ENCODE measurements at regions not wholly inside any gene's neighbourhood (a gene's known extent, or its start where the extent isn't known, plus 50 kb on each side); places are given as distances from the start of the nearest gene placed in this dataset.

DNA sequence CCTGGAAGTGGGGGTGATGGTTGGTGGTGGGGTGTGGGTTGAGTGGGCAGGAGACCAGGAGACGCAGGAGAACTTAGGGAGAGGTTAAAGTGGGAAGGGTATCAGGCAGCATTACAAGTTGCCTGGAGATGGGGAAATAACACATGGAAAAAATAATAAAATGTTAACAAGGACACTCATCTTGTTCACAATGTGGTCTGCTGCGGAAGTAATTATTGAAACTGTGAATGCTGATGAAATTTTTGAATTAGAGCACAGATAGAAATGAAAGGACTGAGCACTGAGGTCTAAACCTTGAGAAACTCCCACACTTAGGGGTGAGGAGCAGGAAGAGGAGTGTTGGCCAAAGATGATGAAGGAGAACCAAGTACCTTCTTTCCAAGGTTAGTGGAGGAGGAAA lies 346.0 kb upstream of the PLET1 start:
- peaks cover 0 to 5% (median 0%) of the 10 kb centered on the region in 4 donors for H3K27me3 ChIP-seq (ENCODE audit: control insufficient read depth in 4 of 4, insufficient read depth in 4 of 4, low read length in 3 of 4)
- no peak for TF ChIP-seq FOXA1 (IDR thresholded peaks at IDR 0.05)
- TF ChIP-seq, protein P1, sequence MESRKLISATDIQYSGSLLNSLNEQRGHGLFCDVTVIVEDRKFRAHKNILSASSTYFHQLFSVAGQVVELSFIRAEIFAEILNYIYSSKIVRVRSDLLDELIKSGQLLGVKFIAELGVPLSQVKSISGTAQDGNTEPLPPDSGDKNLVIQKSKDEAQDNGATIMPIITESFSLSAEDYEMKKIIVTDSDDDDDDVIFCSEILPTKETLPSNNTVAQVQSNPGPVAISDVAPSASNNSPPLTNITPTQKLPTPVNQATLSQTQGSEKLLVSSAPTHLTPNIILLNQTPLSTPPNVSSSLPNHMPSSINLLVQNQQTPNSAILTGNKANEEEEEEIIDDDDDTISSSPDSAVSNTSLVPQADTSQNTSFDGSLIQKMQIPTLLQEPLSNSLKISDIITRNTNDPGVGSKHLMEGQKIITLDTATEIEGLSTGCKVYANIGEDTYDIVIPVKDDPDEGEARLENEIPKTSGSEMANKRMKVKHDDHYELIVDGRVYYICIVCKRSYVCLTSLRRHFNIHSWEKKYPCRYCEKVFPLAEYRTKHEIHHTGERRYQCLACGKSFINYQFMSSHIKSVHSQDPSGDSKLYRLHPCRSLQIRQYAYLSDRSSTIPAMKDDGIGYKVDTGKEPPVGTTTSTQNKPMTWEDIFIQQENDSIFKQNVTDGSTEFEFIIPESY (IDR thresholded peaks at IDR 0.05) = no peak
- TF ChIP-seq EGR1 (IDR thresholded peaks at IDR 0.05; ENCODE audit: low read depth in 2 of 2) = no peak
- TF ChIP-seq HNF4G (IDR thresholded peaks at IDR 0.05) = no peak
- TF ChIP-seq, protein P2, sequence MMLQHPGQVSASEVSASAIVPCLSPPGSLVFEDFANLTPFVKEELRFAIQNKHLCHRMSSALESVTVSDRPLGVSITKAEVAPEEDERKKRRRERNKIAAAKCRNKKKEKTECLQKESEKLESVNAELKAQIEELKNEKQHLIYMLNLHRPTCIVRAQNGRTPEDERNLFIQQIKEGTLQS (IDR thresholded peaks at IDR 0.05) = no peak
- TF ChIP-seq GABPA (IDR thresholded peaks at IDR 0.05 in 1 of 2, conservative IDR thresholded peaks at IDR 0.05 in 1 of 2) = no peak
- no peak for TF ChIP-seq YY1 (IDR thresholded peaks at IDR 0.05)
- TF ChIP-seq RXRA (IDR thresholded peaks at IDR 0.05) = no peak
- TF ChIP-seq NR2F2 (IDR thresholded peaks at IDR 0.05) = no peak
- TF ChIP-seq, protein P3, sequence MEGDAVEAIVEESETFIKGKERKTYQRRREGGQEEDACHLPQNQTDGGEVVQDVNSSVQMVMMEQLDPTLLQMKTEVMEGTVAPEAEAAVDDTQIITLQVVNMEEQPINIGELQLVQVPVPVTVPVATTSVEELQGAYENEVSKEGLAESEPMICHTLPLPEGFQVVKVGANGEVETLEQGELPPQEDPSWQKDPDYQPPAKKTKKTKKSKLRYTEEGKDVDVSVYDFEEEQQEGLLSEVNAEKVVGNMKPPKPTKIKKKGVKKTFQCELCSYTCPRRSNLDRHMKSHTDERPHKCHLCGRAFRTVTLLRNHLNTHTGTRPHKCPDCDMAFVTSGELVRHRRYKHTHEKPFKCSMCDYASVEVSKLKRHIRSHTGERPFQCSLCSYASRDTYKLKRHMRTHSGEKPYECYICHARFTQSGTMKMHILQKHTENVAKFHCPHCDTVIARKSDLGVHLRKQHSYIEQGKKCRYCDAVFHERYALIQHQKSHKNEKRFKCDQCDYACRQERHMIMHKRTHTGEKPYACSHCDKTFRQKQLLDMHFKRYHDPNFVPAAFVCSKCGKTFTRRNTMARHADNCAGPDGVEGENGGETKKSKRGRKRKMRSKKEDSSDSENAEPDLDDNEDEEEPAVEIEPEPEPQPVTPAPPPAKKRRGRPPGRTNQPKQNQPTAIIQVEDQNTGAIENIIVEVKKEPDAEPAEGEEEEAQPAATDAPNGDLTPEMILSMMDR (IDR thresholded peaks at IDR 0.05; ENCODE audit: low read depth, low read length, missing input control) = no peak
- TF ChIP-seq, protein P4, sequence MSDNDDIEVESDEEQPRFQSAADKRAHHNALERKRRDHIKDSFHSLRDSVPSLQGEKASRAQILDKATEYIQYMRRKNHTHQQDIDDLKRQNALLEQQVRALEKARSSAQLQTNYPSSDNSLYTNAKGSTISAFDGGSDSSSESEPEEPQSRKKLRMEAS (IDR thresholded peaks at IDR 0.05) = no peak
- no peak for TF ChIP-seq JUND (IDR thresholded peaks at IDR 0.05)
- TF ChIP-seq HNF4A (conservative IDR thresholded peaks at IDR 0.05) = no peak

DNA sequence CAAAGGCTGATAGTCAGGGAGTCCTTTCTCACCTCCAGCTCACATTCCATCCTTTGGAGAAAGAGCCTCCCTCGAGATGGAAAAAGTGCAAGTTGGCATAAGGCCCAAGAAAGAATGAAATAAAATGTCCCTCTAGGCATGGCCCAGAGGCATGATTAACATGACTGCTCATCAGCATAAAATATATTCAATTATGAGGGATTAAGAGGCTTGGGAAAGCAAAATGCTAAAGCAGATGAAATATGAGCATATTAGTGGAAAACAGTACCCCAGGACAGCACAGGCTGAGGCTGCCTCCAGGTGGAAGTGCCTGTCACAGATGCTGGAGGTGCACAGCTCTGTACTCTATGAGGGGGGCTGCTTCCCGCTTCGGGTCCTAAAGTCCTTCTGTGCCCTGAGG lies 347.8 kb upstream of the PLET1 start:
- Histone ChIP-seq H3K36me3 (ENCODE audit: control insufficient read depth in 4 of 4, insufficient read depth in 3 of 4, low read depth in 1 of 4, low read length in 3 of 4) (no peaks in the 10 kb centered on the region), H3K4me1 (ENCODE audit: control insufficient read depth in 4 of 4, insufficient read depth in 4 of 4, low read length in 3 of 4) (no peaks in the 10 kb centered on the region), H3K9me3 (ENCODE audit: control insufficient read depth in 4 of 4, low read length in 3 of 4) (no peaks in the 10 kb centered on the region), H3K4me3 (ENCODE audit: low read depth in 1 of 3, low read length in 3 of 3) (no peak overlapping the region), H3K27ac (ENCODE audit: low read depth in 1 of 2, low read length in 2 of 2) (no peak overlapping the region), H3K27me3 (ENCODE audit: control insufficient read depth in 4 of 4, insufficient read depth in 4 of 4, low read length in 3 of 4) (peaks cover 0 to 5% (median 0%) of the 10 kb centered on the region in 4 donors), H3K9ac (ENCODE audit: low read depth in 1 of 2, low read length in 2 of 2) (no peak overlapping the region)
- no peak for TF ChIP-seq EGR1 (IDR thresholded peaks at IDR 0.05; ENCODE audit: low read depth in 2 of 2)
- WGBS = 77% methylated on average over 3 of the region's 3 CpGs
- DNase-seq (ENCODE audit: low spot score) = no peak

More for the DNA sequence above, 346.0 kb upstream of the PLET1 start:
- WGBS = 82% methylated on average over 2 of the region's 2 CpGs
- H3K4me1 ChIP-seq (ENCODE audit: control insufficient read depth in 4 of 4, insufficient read depth in 4 of 4, low read length in 3 of 4) = no peaks in the 10 kb centered on the region
- no peak overlapping the region for H3K4me3 ChIP-seq (ENCODE audit: low read depth in 1 of 3, low read length in 3 of 3)
- H3K9me3 ChIP-seq (ENCODE audit: control insufficient read depth in 4 of 4, low read length in 3 of 4) = no peaks in the 10 kb centered on the region
- H3K9ac ChIP-seq (ENCODE audit: low read depth in 1 of 2, low read length in 2 of 2) = no peak overlapping the region
- H3K36me3 ChIP-seq (ENCODE audit: control insufficient read depth in 4 of 4, insufficient read depth in 3 of 4, low read depth in 1 of 4, low read length in 3 of 4) = no peaks in the 10 kb centered on the region
- no peak overlapping the region for H3K27ac ChIP-seq (ENCODE audit: low read depth in 1 of 2, low read length in 2 of 2)
- DNase-seq (ENCODE audit: low spot score) = no peak

DNA sequence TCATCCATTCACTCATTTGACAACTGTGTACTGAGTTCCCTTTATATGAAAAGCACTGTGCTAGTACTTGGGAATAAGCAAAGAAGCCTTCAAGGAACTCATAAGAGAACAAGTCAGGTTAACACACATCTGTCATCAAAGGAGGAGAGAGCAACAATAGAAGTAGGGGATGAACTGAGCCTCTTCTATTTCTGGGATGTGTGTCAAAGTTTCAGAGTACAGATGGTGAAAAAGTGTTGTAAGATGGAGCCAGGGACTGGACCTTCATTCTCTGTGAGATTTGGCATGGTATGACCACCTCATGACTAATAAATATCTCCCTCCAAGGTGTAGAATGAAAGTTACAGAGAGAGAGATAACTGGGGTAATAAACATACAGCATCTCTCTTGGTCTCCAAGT lies 349.8 kb upstream of the PLET1 start:
- Histone ChIP-seq H3K4me1 (ENCODE audit: control insufficient read depth in 4 of 4, insufficient read depth in 4 of 4, low read length in 3 of 4) (no peaks in the 10 kb centered on the region), H3K9me3 (ENCODE audit: control insufficient read depth in 4 of 4, low read length in 3 of 4) (no peaks in the 10 kb centered on the region), H3K27ac (ENCODE audit: low read depth in 1 of 2, low read length in 2 of 2) (no peak overlapping the region), H3K27me3 (ENCODE audit: control insufficient read depth in 4 of 4, insufficient read depth in 4 of 4, low read length in 3 of 4) (no peaks in the 10 kb centered on the region), H3K36me3 (ENCODE audit: control insufficient read depth in 4 of 4, insufficient read depth in 3 of 4, low read depth in 1 of 4, low read length in 3 of 4) (no peaks in the 10 kb centered on the region), H3K9ac (ENCODE audit: low read depth in 1 of 2, low read length in 2 of 2) (no peak overlapping the region), H3K4me3 (ENCODE audit: low read depth in 1 of 3, low read length in 3 of 3) (no peak overlapping the region)
- TF ChIP-seq HNF4A (conservative IDR thresholded peaks at IDR 0.05) (no peak), HNF4G (IDR thresholded peaks at IDR 0.05) (no peak), FOXA2 (IDR thresholded peaks at IDR 0.05) (no peak), NR2F2 (IDR thresholded peaks at IDR 0.05) (no peak), EGR1 (IDR thresholded peaks at IDR 0.05; ENCODE audit: low read depth in 2 of 2) (no peak), YY1 (IDR thresholded peaks at IDR 0.05) (no peak), SP1 (IDR thresholded peaks at IDR 0.05) (no peak)
- TF ChIP-seq, protein P4 (IDR thresholded peaks at IDR 0.05) = no peak
- TF ChIP-seq, protein P3 (IDR thresholded peaks at IDR 0.05; ENCODE audit: low read depth, low read length, missing input control) = no peak
- TF ChIP-seq, protein P5, sequence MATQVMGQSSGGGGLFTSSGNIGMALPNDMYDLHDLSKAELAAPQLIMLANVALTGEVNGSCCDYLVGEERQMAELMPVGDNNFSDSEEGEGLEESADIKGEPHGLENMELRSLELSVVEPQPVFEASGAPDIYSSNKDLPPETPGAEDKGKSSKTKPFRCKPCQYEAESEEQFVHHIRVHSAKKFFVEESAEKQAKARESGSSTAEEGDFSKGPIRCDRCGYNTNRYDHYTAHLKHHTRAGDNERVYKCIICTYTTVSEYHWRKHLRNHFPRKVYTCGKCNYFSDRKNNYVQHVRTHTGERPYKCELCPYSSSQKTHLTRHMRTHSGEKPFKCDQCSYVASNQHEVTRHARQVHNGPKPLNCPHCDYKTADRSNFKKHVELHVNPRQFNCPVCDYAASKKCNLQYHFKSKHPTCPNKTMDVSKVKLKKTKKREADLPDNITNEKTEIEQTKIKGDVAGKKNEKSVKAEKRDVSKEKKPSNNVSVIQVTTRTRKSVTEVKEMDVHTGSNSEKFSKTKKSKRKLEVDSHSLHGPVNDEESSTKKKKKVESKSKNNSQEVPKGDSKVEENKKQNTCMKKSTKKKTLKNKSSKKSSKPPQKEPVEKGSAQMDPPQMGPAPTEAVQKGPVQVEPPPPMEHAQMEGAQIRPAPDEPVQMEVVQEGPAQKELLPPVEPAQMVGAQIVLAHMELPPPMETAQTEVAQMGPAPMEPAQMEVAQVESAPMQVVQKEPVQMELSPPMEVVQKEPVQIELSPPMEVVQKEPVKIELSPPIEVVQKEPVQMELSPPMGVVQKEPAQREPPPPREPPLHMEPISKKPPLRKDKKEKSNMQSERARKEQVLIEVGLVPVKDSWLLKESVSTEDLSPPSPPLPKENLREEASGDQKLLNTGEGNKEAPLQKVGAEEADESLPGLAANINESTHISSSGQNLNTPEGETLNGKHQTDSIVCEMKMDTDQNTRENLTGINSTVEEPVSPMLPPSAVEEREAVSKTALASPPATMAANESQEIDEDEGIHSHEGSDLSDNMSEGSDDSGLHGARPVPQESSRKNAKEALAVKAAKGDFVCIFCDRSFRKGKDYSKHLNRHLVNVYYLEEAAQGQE (IDR thresholded peaks at IDR 0.05) = no peak
- no peak for DNase-seq (ENCODE audit: low spot score)

All from liver (tissue), 8 donors.